Activated B cell treated with CpG ODN at 0.5 μM for 24 hours (primary cell): ENCODE measurements at regions not wholly inside any gene's neighbourhood (a gene's known extent, or its start where the extent isn't known, plus 50 kb on each side); places are given as distances from the start of the nearest gene placed in this dataset.

Source experiments
- ATAC-seq: fragments of 200-7000 bp; cut with Tn5 transposase; one replicate; pipeline ENCODE4 v1.10.0; 2021; ENCODE audit warnings: low read depth, mild to moderate bottlenecking, moderate library complexity
- CTCF ChIA-PET: fragments of 350-600 bp; sonication (Branson Sonifier 250); formaldehyde crosslinking; loops from one replicate; lab custom pipeline; 2021; ENCODE audit warnings: antibody characterized with exemption; lab: Charles Lee
- POLR2A ChIA-PET: fragments of 350-600 bp; sonication (Branson Sonifier 250); formaldehyde crosslinking; loops from one replicate; lab custom pipeline; 2021; ENCODE audit warnings: antibody characterized with exemption; lab: Charles Lee
- DNase-seq: peaks from one replicate; pipeline ENCODE4 v3.0.0; 2022
- H3K27ac Mint-ChIP-seq: one replicate; pipeline ENCODE4 v1.8.0; 2020; ENCODE audit warnings: mixed read lengths
- H3K27me3 Mint-ChIP-seq: one replicate; pipeline ENCODE4 v1.8.0; 2021; ENCODE audit warnings: mixed read lengths
- H3K36me3 Mint-ChIP-seq: one replicate; pipeline ENCODE4 v1.8.0; 2021; ENCODE audit warnings: low read depth, mixed read lengths
- H3K4me1 Mint-ChIP-seq: one replicate; pipeline ENCODE4 v1.8.0; 2021; ENCODE audit warnings: mixed read lengths
- H3K4me3 Mint-ChIP-seq: one replicate; pipeline ENCODE4 v1.8.0; 2020; ENCODE audit warnings: mild to moderate bottlenecking, mixed read lengths
- H3K9me3 Mint-ChIP-seq: one replicate; pipeline ENCODE4 v1.8.0; 2020; ENCODE audit warnings: mixed read lengths
- intact Hi-C: fragments of 100-400 bp; cut with micrococcal nuclease; formaldehyde crosslinking; loops from one replicate; pipeline ENCODE4 v1.15.1; 2024
- TF ChIP-seq, protein P1 (sequence below): fragments of 200-600 bp; IDR thresholded peaks from one replicate; pipeline ENCODE4 v1.8.0; 2022; ENCODE audit warnings: antibody characterized with exemption, mild to moderate bottlenecking

DNA sequence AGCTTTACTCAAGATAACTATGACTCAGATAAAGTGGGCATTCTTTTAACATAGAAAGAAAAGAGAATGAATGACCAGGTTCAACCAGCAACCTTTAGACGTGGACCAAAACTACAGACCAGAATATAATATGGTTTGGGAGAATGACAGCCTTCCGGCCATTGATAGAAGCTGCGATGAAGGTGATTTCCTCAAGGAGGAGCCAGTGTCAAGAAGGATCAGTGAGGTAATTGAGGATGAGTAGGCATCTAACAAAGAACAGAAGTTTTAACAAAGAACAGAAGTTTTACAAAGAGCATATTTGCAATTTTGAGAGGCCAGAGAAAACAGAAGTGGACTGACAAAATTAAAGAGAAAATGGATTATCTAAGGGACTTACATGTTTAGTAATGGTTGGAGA is 289.0 kb upstream of the AGTR1 start:
- ChIA-PET CTCF (no interaction called here), POLR2A (no interaction called here)
- TF ChIP-seq, protein P1, sequence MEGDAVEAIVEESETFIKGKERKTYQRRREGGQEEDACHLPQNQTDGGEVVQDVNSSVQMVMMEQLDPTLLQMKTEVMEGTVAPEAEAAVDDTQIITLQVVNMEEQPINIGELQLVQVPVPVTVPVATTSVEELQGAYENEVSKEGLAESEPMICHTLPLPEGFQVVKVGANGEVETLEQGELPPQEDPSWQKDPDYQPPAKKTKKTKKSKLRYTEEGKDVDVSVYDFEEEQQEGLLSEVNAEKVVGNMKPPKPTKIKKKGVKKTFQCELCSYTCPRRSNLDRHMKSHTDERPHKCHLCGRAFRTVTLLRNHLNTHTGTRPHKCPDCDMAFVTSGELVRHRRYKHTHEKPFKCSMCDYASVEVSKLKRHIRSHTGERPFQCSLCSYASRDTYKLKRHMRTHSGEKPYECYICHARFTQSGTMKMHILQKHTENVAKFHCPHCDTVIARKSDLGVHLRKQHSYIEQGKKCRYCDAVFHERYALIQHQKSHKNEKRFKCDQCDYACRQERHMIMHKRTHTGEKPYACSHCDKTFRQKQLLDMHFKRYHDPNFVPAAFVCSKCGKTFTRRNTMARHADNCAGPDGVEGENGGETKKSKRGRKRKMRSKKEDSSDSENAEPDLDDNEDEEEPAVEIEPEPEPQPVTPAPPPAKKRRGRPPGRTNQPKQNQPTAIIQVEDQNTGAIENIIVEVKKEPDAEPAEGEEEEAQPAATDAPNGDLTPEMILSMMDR = no peak
- peaks cover 7% of the 10 kb centered on the region for H3K9me3 Mint-ChIP-seq
- H3K4me3 Mint-ChIP-seq = no peak overlapping the region
- no peak overlapping the region for H3K27ac Mint-ChIP-seq
- DNase-seq (no peak), ATAC-seq (no peak)
- no peaks in the 10 kb centered on the region for H3K4me1 Mint-ChIP-seq
- intact Hi-C loops = no loop called here
- no peaks in the 10 kb centered on the region for H3K36me3 Mint-ChIP-seq
- H3K27me3 Mint-ChIP-seq = no peaks in the 10 kb centered on the region

- Mint-ChIP-seq H3K9me3 (no peaks in the 10 kb centered on the region), H3K36me3 (no peaks in the 10 kb centered on the region), H3K27ac (no peak overlapping the region), H3K4me3 (no peak overlapping the region), H3K27me3 (no peaks in the 10 kb centered on the region), H3K4me1 (no peaks in the 10 kb centered on the region)
- intact Hi-C loops = no loop called here
- DNase-seq (no peak), ATAC-seq (no peak)
- CTCF ChIA-PET = no interaction called here
- POLR2A ChIA-PET = no interaction called here
- TF ChIP-seq, protein P1 = no peak
Observed at GRCh38 chr3:148420242-148420641, 277.5 kb upstream of the AGTR1 start.

- DNase-seq (no peak), ATAC-seq (no peak)
- intact Hi-C loops = no loop called here
- TF ChIP-seq, protein P1 = no peak
- Mint-ChIP-seq H3K27me3 (no peaks in the 10 kb centered on the region), H3K4me1 (no peaks in the 10 kb centered on the region), H3K9me3 (peaks cover 3% of the 10 kb centered on the region), H3K4me3 (no peak overlapping the region), H3K27ac (no peak overlapping the region), H3K36me3 (no peaks in the 10 kb centered on the region)
- ChIA-PET CTCF (no interaction called here), POLR2A (no interaction called here)
Observed at GRCh38 chr3:148428862-148429605, 268.7 kb upstream of the AGTR1 start.

DNA sequence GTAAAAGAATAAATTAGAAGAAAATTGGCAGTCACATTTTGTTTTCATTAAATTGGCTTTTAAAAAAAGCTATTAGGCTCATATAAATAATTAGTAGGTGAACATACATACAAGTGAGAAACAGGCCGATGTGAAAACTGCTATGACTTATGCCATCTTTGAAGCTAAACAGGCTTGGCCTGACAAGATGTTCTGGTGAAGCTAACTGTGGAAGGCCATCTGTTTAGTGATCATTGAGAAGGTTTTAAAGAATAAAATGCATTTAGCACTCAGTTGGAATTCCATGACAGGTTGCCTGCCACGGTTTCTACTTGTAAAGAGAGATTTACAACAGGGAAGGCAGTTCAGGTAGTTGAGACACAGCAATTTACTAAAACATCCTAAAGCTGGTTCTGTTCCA is 264.0 kb upstream of the AGTR1 start:
- DNase-seq (no peak), ATAC-seq (no peak)
- TF ChIP-seq, protein P1 = no peak
- Mint-ChIP-seq H3K4me1 (no peaks in the 10 kb centered on the region), H3K9me3 (no peaks in the 10 kb centered on the region), H3K36me3 (no peaks in the 10 kb centered on the region), H3K27ac (no peak overlapping the region), H3K4me3 (no peak overlapping the region), H3K27me3 (no peaks in the 10 kb centered on the region)
- CTCF ChIA-PET = no interaction called here
- intact Hi-C loops = no loop called here
- POLR2A ChIA-PET = no interaction called here

GRCh38 chr3:148435534-148435933 is 262.2 kb upstream of the AGTR1 start:
- no peak overlapping the region for H3K27ac Mint-ChIP-seq
- TF ChIP-seq, protein P1 = no peak
- POLR2A ChIA-PET = no interaction called here
- no peaks in the 10 kb centered on the region for H3K4me1 Mint-ChIP-seq
- ATAC-seq (no peak), DNase-seq (no peak)
- H3K9me3 Mint-ChIP-seq = no peaks in the 10 kb centered on the region
- no peaks in the 10 kb centered on the region for H3K27me3 Mint-ChIP-seq
- no peaks in the 10 kb centered on the region for H3K36me3 Mint-ChIP-seq
- CTCF ChIA-PET = no interaction called here
- no peak overlapping the region for H3K4me3 Mint-ChIP-seq
- intact Hi-C loops = no loop called here
